ENCODE measurements at regions not wholly inside any gene's neighbourhood (a gene's known extent, or its start where the extent isn't known, plus 50 kb on each side); places are given as distances from the start of the nearest gene placed in this dataset.

GRCh38 chr6:94501516-94501915 is 1075.8 kb upstream of the MANEA start:
- TF ChIP-seq YY1 (IDR thresholded peaks at IDR 0.05; ENCODE audit: low read depth) (no peak), TAF1 (IDR thresholded peaks at IDR 0.05; ENCODE audit: low read depth) (no peak), MAX (IDR thresholded peaks at IDR 0.05) (no peak)
